SH-SY5Y (cell line): ENCODE measurements at regions not wholly inside any gene's neighbourhood (a gene's known extent, or its start where the extent isn't known, plus 50 kb on each side); places are given as distances from the start of the nearest gene placed in this dataset.

ENCODE experiments used
- GATA2 ChIP-seq: IDR thresholded peaks from 2 replicates; pipeline ENCODE4 v1.6.1; 2011; ENCODE audit warnings: mild to moderate bottlenecking, low read depth, low read length
- GATA3 ChIP-seq: IDR thresholded peaks from 2 replicates; pipeline ENCODE4 v1.6.1; 2011; ENCODE audit warnings: low read depth, mild to moderate bottlenecking, low read length, moderate library complexity

DNA sequence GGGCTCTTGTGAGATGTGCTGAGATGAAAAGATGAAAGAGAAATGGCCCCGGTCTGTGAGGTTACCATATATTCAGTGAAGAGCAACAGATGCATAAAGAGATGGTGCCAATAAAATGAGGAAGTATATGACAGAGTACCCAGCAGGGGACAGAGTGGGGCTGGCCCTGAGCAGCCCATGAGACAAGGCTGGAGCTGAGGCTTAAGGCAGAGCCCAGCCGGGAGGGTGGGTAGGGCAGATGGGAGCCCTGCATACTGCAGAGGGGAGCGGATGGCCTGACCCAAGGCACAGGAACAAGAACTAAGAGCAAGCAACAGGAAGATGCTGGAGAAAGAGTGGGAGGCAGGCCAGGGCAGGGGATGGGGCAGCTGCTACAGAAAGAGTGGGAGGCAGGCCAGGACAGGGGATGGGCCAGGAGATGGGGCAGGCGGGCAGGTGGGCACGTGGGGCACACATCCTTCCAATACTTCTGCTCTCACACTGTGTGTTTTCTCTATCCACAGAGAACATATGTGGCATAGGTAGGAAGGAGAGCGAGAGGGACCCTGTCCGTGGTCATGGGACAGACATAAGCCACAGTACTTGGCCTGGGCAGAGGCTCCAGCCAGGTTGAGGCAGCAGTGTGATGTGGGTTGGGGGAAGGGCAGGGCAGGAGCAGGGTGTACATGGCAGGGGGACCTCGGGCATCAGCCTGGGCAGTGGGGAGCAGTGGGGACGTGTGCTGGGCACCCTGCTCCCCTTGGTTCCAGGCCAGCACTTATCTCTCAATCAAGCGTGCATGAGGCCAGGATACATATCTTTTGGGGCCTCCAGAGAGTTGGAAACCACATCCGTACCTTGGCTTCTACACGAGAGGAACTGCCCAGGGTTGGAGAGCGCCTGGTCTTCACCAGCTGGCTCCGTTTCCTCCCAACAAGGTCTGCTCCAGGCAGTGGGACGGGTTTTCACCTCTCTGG lies 91.6 kb upstream of the IKZF1 start:
- no peak for TF ChIP-seq GATA3
- TF ChIP-seq GATA2, result no peak
